K562 (cell line): ENCODE measurements at regions not wholly inside any gene's neighbourhood (a gene's known extent, or its start where the extent isn't known, plus 50 kb on each side); places are given as distances from the start of the nearest gene placed in this dataset.

Experiments used
- ATAC-seq: fragments of 200-7000 bp; cut with Tn5 transposase; 3 replicates; pipeline ENCODE4 v1.9.1; 2020; ENCODE audit warnings: moderate library complexity
- BruUV-seq: library from RNA; stranded (reverse); fragments of 400-500 nt; replicated peaks from 2 replicates; lab custom pipeline; 2021; lab: Mats Ljungman, UMichigan
- CTCF ChIA-PET: fragments of 300-600 bp; formaldehyde crosslinking; extraction: SDS; loops from one replicate; lab custom pipeline; 2021; ENCODE audit warnings: low intra/inter-chr PET ratio; lab: Yijun Ruan, JAX
- POLR2A ChIA-PET: fragments of 300-600, 350-650 bp; sonication (Branson Sonifier 250); formaldehyde crosslinking; extraction: SDS; loops from one replicate; lab custom pipeline; 2021; ENCODE audit warnings: antibody characterized with exemption, inconsistent platforms; lab: Yijun Ruan, JAX
- DNase-seq, 4 experiments: peaks; one replicate each; pipeline versions ENCODE4 v3.0.0 to v3.0.0-alpha.2; 2011 to 2018; ENCODE audit warnings: low spot score in 3 of 4, mixed read lengths in 3 of 4; ENCODE audit errors: extremely low read depth in 1 of 4
- FAIRE-seq: peaks from 2 replicates; lab custom pipeline; 2011; peaks lifted over from hg19 to GRCh38; lab: Jason Lieb, UNC
- H2AFZ ChIP-seq: 2 replicates; pipeline ENCODE4 v1.6.0; 2011; ENCODE audit warnings: low read depth, low read length, control low read depth, inconsistent platforms
- H3K27ac ChIP-seq: fragments of 200-600 bp; 3 replicates; pipeline ENCODE4 v1.8.0; 2011; ENCODE audit warnings: low read depth, mild to moderate bottlenecking, control low read depth, inconsistent platforms, low read length, moderate library complexity, mixed read lengths; ENCODE audit errors: extremely low read depth
- H3K27me3 ChIP-seq, 2 experiments: fragments of 300-600 bp in 1 of 2; 2 replicates in 1 of 2; 3 replicates in 1 of 2; pipeline versions ENCODE4 v1.6.0 to v1.8.0; 2011; ENCODE audit warnings: inconsistent platforms in 2 of 2, low read length in 2 of 2, mild to moderate bottlenecking in 1 of 2, mixed read lengths in 1 of 2, moderate library complexity in 1 of 2; ENCODE audit not compliant: control insufficient read depth in 2 of 2, insufficient read depth in 2 of 2
- H3K36me3 ChIP-seq: fragments of 300-600 bp; 3 replicates; pipeline ENCODE4 v1.8.0; 2011; ENCODE audit warnings: mild to moderate bottlenecking, low read length, inconsistent platforms; ENCODE audit not compliant: control insufficient read depth, insufficient read depth
- H3K4me1 ChIP-seq, 2 experiments: fragments of 200-600 bp in 1 of 2; replicated peaks in 1 of 2; 2 replicates in 1 of 2; 3 replicates in 1 of 2; pipeline versions ENCODE4 v1.5.1 to v1.8.0; 2011; ENCODE audit warnings: inconsistent platforms in 2 of 2, low read length in 2 of 2, mild to moderate bottlenecking in 1 of 2, mixed read lengths in 1 of 2, moderate library complexity in 1 of 2; ENCODE audit not compliant: control insufficient read depth in 2 of 2, insufficient read depth in 2 of 2
- H3K4me2 ChIP-seq: 2 replicates; pipeline ENCODE4 v1.6.1; 2011; ENCODE audit warnings: low read length, control low read depth, inconsistent platforms, mixed read lengths; ENCODE audit not compliant: insufficient read depth
- H3K4me3 ChIP-seq: fragments of 200-600 bp; sonication (generic), shearing (Covaris generic); 2 replicates; pipeline ENCODE4 v1.5.1; 2016; ENCODE audit warnings: control low read depth, inconsistent platforms
- H3K79me2 ChIP-seq: fragments of 200-600 bp; 3 replicates; pipeline ENCODE4 v1.8.0; 2011; ENCODE audit warnings: low read length, inconsistent platforms; ENCODE audit not compliant: control insufficient read depth, insufficient read depth
- H3K9ac ChIP-seq, 2 experiments: 2 replicates each; pipeline versions ENCODE4 v1.6.0 to v1.6.1; 2011; ENCODE audit warnings: low read depth in 2 of 2, low read length in 2 of 2, control low read depth in 1 of 2, inconsistent platforms in 1 of 2, mild to moderate bottlenecking in 1 of 2, mixed read lengths in 1 of 2; ENCODE audit not compliant: insufficient read depth in 1 of 2
- H3K9me1 ChIP-seq: one replicate; pipeline ENCODE4 v1.6.0; 2011; ENCODE audit warnings: inconsistent platforms, mild to moderate bottlenecking, low read length, moderate library complexity; ENCODE audit not compliant: control insufficient read depth, insufficient read depth
- H3K9me3 ChIP-seq: replicated peaks from 2 replicates; pipeline ENCODE4 v1.5.1; 2011; ENCODE audit warnings: low read depth, low read length, inconsistent platforms; ENCODE audit not compliant: control insufficient read depth, insufficient read depth
- H4K20me1 ChIP-seq: replicated peaks from 2 replicates; pipeline ENCODE4 v1.6.1; 2011; ENCODE audit warnings: low read length, inconsistent platforms, mixed read lengths; ENCODE audit not compliant: control insufficient read depth, insufficient read depth
- BRCA1 ChIP-seq, 2 experiments: fragments of 450-650 bp in 1 of 2; sonication (generic) in 1 of 2; formaldehyde crosslinking in 1 of 2; IDR thresholded peaks; 2 replicates each; pipeline versions ENCODE4 v1.5.0 to v1.6.1; 2017 to 2020; ENCODE audit warnings: mild to moderate bottlenecking in 1 of 2, missing genetic modification reagents in 1 of 2
- MECOM ChIP-seq: fragments of 250-450 bp; sonication (Bioruptor Pico); IDR thresholded peaks from 2 replicates; pipeline ENCODE4 v1.8.0; 2022; ENCODE audit warnings: inconsistent platforms
- NCOA2 ChIP-seq, 2 experiments: fragments of 450-650 bp; IDR thresholded peaks; 2 replicates each; pipeline ENCODE4 v1.6.1; 2018; ENCODE audit warnings: mild to moderate bottlenecking in 2 of 2, moderate library complexity in 1 of 2; ENCODE audit not compliant: partially characterized antibody in 2 of 2
- NFE2 ChIP-seq: IDR thresholded peaks from 2 replicates; pipeline ENCODE4 v1.6.1; 2014; ENCODE audit warnings: antibody characterized with exemption, low read depth
- ZNF253 ChIP-seq: fragments of 250-450 bp; sonication (Bioruptor Pico); conservative IDR thresholded peaks from 2 replicates; pipeline ENCODE4 v1.6.1; 2021; ENCODE audit warnings: mild to moderate bottlenecking
- ZNF282 ChIP-seq: sonication (generic); formaldehyde crosslinking; IDR thresholded peaks from 2 replicates; pipeline ENCODE4 v1.8.1; 2023; ENCODE audit warnings: missing genetic modification reagents
- in situ Hi-C: fragments of 300-500 bp; cut with MboI; formaldehyde crosslinking; loops from 4 replicates; pipeline ENCODE4 v1.15.0; 2018; ENCODE audit warnings: inconsistent platforms, mixed read lengths
- intact Hi-C: fragments of 100-400 bp; cut with micrococcal nuclease; formaldehyde crosslinking; loops from 2 replicates; pipeline ENCODE4 v1.14.2; 2022
- TF ChIP-seq, protein P1 (sequence below): fragments of 250-450 bp; sonication (Bioruptor Pico); IDR thresholded peaks from 2 replicates; pipeline ENCODE4 v1.4.0; 2020; ENCODE audit warnings: mild to moderate bottlenecking
- TF ChIP-seq, protein P2 (sequence below): sonication (generic); formaldehyde crosslinking; IDR thresholded peaks from 2 replicates; pipeline ENCODE4 v1.4.0; 2020; ENCODE audit warnings: mild to moderate bottlenecking, missing genetic modification reagents

GRCh38 chr4:136581119-136581518, 951.2 kb downstream of the PCDH18 start:
- intact Hi-C loops, result no loop called here
- ATAC-seq (no peak), DNase-seq (no peak), FAIRE-seq (no peak)
- Histone ChIP-seq H3K4me2 (no peak overlapping the region), H2AFZ (no peak overlapping the region), H4K20me1 (no peaks in the 10 kb centered on the region), H3K9me3 (no peaks in the 10 kb centered on the region; the same call in 1 of the 2 replicates), H3K9ac (no peak overlapping the region), H3K4me1 (no peaks in the 10 kb centered on the region), H3K27me3 (no peaks in the 10 kb centered on the region), H3K79me2 (no peaks in the 10 kb centered on the region), H3K9me1 (no peaks in the 10 kb centered on the region), H3K27ac (no peak overlapping the region), H3K36me3 (no peaks in the 10 kb centered on the region), H3K4me3 (no peak overlapping the region)
- TF ChIP-seq MECOM (CRISPR knock-in tag) (no peak), ZNF253 (no peak), NCOA2 (IDR thresholded peaks at IDR 0.05; ENCODE audit: partially characterized antibody in 2 of 2) (no peak), ZNF282 (CRISPR knock-in tag) (no peak), NFE2 (no peak), BRCA1 (IDR thresholded peaks at IDR 0.05) (no peak), BRCA1 (CRISPR knock-in tag; IDR thresholded peaks at IDR 0.05) (no peak)
- TF ChIP-seq, protein P1, sequence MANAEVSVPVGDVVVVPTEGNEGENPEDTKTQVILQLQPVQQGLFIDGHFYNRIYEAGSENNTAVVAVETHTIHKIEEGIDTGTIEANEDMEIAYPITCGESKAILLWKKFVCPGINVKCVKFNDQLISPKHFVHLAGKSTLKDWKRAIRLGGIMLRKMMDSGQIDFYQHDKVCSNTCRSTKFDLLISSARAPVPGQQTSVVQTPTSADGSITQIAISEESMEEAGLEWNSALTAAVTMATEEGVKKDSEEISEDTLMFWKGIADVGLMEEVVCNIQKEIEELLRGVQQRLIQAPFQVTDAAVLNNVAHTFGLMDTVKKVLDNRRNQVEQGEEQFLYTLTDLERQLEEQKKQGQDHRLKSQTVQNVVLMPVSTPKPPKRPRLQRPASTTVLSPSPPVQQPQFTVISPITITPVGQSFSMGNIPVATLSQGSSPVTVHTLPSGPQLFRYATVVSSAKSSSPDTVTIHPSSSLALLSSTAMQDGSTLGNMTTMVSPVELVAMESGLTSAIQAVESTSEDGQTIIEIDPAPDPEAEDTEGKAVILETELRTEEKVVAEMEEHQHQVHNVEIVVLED (CRISPR knock-in tag), result no peak
- TF ChIP-seq, protein P2, sequence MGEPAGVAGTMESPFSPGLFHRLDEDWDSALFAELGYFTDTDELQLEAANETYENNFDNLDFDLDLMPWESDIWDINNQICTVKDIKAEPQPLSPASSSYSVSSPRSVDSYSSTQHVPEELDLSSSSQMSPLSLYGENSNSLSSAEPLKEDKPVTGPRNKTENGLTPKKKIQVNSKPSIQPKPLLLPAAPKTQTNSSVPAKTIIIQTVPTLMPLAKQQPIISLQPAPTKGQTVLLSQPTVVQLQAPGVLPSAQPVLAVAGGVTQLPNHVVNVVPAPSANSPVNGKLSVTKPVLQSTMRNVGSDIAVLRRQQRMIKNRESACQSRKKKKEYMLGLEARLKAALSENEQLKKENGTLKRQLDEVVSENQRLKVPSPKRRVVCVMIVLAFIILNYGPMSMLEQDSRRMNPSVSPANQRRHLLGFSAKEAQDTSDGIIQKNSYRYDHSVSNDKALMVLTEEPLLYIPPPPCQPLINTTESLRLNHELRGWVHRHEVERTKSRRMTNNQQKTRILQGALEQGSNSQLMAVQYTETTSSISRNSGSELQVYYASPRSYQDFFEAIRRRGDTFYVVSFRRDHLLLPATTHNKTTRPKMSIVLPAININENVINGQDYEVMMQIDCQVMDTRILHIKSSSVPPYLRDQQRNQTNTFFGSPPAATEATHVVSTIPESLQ, result no peak
- POLR2A ChIA-PET, result no interaction called here
- in situ Hi-C loops, result no loop called here
- BruUV-seq, result no TSS peak
- CTCF ChIA-PET, result no interaction called here
